HG03196 (cell line): ENCODE measurements at regions not wholly inside any gene's neighbourhood (a gene's known extent, or its start where the extent isn't known, plus 50 kb on each side); places are given as distances from the start of the nearest gene placed in this dataset.

ENCODE experiments used
- ATAC-seq: cut with Tn5 transposase; IDR thresholded peaks from one replicate; pipeline ENCODE4 v1.9.1; 2021; ENCODE audit not compliant: unreplicated experiment

- no peak for ATAC-seq
Observed at GRCh38 chr21:35337573-35337972, 288.5 kb upstream of the RUNX1 start.

GRCh38 chr21:35336534-35336933, 287.4 kb upstream of the RUNX1 start:
- no peak for ATAC-seq

GRCh38 chr21:35335951-35336446, 286.9 kb upstream of the RUNX1 start:
- no peak for ATAC-seq

GRCh38 chr21:35333831-35334618, 284.9 kb upstream of the RUNX1 start:
- no peak for ATAC-seq

GRCh38 chr21:35332841-35333426, 283.8 kb upstream of the RUNX1 start:
- no peak for ATAC-seq

- no peak for ATAC-seq
Observed at GRCh38 chr21:35329940-35330660, 281.0 kb upstream of the RUNX1 start.

- ATAC-seq, result no peak
Observed at GRCh38 chr21:35328856-35329455, 279.9 kb upstream of the RUNX1 start.

GRCh38 chr21:35326677-35327076, 277.6 kb upstream of the RUNX1 start:
- no peak for ATAC-seq

GRCh38 chr21:35325953-35326352, 276.9 kb upstream of the RUNX1 start:
- no peak for ATAC-seq

GRCh38 chr21:35324372-35325220, 275.5 kb upstream of the RUNX1 start:
- no peak for ATAC-seq

- no peak for ATAC-seq
Observed at GRCh38 chr21:35323947-35324346, 274.8 kb upstream of the RUNX1 start.

- ATAC-seq, result no peak
Observed at GRCh38 chr21:35321322-35322200, 272.5 kb upstream of the RUNX1 start.

- ATAC-seq, result no peak
Observed at GRCh38 chr21:35319684-35320283, 270.7 kb upstream of the RUNX1 start.

GRCh38 chr21:35316933-35317332, 267.8 kb upstream of the RUNX1 start:
- no peak for ATAC-seq

- no peak for ATAC-seq
Observed at GRCh38 chr21:35316456-35316855, 267.4 kb upstream of the RUNX1 start.

GRCh38 chr21:35314857-35315582, 265.9 kb upstream of the RUNX1 start:
- ATAC-seq, result no peak

GRCh38 chr21:35311985-35312384, 262.9 kb upstream of the RUNX1 start:
- no peak for ATAC-seq

- ATAC-seq, result no peak
Observed at GRCh38 chr21:35309316-35309715, 260.2 kb upstream of the RUNX1 start.

- no peak for ATAC-seq
Observed at GRCh38 chr21:35303085-35303484, 254.0 kb upstream of the RUNX1 start.
